ENCODE measurements at regions not wholly inside any gene's neighbourhood (a gene's known extent, or its start where the extent isn't known, plus 50 kb on each side); places are given as distances from the start of the nearest gene placed in this dataset.

GRCh38 chr21:29481641-29482040 is 182.9 kb downstream of the BACH1 start:
- TF ChIP-seq CTCF (optimal IDR thresholded peaks at IDR 0.05 in 1 of 3, IDR thresholded peaks at IDR 0.05 in 1 of 3, conservative IDR thresholded peaks at IDR 0.05 in 1 of 3; ENCODE audit: extremely low read depth in 1 of 3, insufficient read depth in 2 of 3, low read length in 3 of 3) = no peak
- TF ChIP-seq EZH2 (IDR thresholded peaks at IDR 0.05; ENCODE audit: low read length) = no peak
